ENCODE measurements at regions not wholly inside any gene's neighbourhood (a gene's known extent, or its start where the extent isn't known, plus 50 kb on each side); places are given as distances from the start of the nearest gene placed in this dataset.

- TF ChIP-seq EZH2 (IDR thresholded peaks at IDR 0.05) (no peak), CTCF (IDR thresholded peaks at IDR 0.05) (no peak), EZH2phosphoT487 (IDR thresholded peaks at IDR 0.05) (no peak)
Measured at GRCh38 chr5:79898611-79899010, 92.5 kb downstream of the MTX3 start.
